Sciatic nerve (tissue), 2 donors: ENCODE measurements at regions not wholly inside any gene's neighbourhood (a gene's known extent, or its start where the extent isn't known, plus 50 kb on each side); places are given as distances from the start of the nearest gene placed in this dataset.

Experiments used
- ATAC-seq: fragments of 200-7000 bp; cut with Tn5 transposase; one replicate; pipeline ENCODE4 v1.9.1; 2020; ENCODE audit warnings: mild to moderate bottlenecking, moderate library complexity
- DNase-seq: peaks from one replicate; pipeline ENCODE4 v3.0.0-alpha.2; 2020; ENCODE audit warnings: low spot score
- intact Hi-C: fragments of 100-400 bp; cut with DNase I; formaldehyde crosslinking; loops from one replicate; pipeline ENCODE4 v1.14.2; 2022
- donor health status: DM: no; HTN: no; CAD: no.
- donor health status: DM: no; HTN: no; CAD: no.

DNA sequence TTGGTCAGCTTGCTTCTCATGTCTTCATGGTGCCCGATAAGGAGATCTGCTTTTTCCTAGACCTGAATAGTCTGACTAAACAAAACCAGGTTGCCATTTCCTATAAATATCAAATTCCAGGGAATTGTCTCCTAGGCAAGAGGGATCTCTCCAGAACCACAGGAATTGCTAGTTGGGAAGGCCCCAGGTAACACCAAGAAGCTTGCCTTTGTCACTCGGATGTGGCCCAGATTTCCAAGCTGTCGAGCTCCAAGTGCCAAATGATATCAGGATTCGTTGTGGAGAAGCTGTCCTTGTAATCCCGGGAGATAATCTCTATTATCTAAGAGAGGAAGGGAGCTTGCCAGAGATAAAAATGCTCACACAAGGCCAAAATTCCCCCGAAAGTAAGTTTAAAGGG, 1288.5 kb upstream of the AUTS2 start:
- intact Hi-C loops = loop anchor here (10.0 kb wide), 1 partner anchor 1615 kb away; no protein-coding TSS in a partner anchor
- DNase-seq (no peak), ATAC-seq (no peak)

GRCh38 chr7:68311958-68312357, 1286.3 kb upstream of the AUTS2 start:
- ATAC-seq (no peak), DNase-seq (no peak)
- intact Hi-C loops = loop anchor here (10.0 kb wide), 1 partner anchor 1613 kb away; no protein-coding TSS in a partner anchor

DNA sequence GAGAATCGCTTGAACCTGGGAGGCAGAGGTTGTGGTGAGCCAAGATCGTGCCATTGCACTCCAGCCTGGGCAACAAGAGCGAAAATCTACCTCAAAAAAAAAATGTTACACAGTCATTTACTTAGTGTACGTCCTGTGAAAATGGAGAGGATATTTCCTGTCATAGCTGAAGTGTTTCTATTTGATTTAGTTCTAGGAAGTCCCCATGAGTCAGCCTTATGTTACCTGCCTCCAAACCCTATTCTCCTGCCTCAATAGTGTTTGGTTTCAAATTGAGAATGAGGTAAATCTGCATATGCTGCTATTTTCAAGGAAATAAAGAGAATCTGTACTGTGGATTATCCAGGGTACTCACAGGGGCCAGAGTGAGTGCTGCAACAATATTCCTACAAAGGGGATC, 1284.5 kb upstream of the AUTS2 start:
- DNase-seq = no peak
- intact Hi-C loops = loop anchor here (10.0 kb wide), 1 partner anchor 1611 kb away; no protein-coding TSS in a partner anchor
- ATAC-seq = no peak

DNA sequence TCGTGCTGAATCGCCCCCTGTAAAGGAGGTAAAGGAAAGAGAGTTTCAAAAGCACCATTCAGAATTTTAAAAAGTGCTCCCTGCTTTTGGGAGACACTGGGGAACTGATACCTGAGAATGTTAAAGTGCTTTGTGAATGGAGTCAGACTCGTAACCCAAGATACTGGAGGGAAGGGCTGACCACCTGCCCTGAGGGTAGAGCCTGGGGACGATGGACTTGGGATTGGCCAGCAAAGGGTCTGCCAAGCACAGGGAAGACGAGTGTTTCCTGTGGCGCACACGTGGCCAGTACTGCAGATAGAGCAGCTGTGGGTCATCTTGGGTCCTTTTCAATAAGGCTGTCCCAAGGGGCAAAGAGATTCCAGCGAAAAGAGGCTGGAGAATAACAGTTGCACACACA, 1284.1 kb upstream of the AUTS2 start:
- ATAC-seq = no peak
- intact Hi-C loops = loop anchor here (10.0 kb wide), 1 partner anchor 1611 kb away; no protein-coding TSS in a partner anchor

DNA sequence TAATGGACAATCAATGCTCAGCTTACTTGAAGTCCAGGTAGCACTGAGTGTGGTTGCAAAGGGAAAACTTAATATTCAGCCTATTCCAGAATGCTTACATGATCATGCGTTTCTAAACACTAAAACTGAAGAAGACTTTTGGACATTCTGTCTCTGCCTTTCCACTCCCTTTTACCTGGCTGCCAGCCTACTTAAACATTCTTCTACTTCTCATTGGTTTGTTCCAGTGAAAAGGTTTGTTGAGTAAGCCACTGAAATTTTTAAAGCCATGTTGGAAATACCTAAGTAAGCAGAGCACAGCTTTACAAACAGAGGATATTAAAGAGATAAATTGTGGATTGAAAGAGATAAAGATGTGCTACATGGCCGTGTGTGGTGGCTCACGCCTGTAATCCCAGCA, 1280.8 kb upstream of the AUTS2 start:
- DNase-seq = no peak
- ATAC-seq = no peak
- intact Hi-C loops = loop anchor here (10.0 kb wide), 1 partner anchor 1607 kb away; no protein-coding TSS in a partner anchor

More for the DNA sequence above, 1284.1 kb upstream of the AUTS2 start:
- no peak for DNase-seq

DNA sequence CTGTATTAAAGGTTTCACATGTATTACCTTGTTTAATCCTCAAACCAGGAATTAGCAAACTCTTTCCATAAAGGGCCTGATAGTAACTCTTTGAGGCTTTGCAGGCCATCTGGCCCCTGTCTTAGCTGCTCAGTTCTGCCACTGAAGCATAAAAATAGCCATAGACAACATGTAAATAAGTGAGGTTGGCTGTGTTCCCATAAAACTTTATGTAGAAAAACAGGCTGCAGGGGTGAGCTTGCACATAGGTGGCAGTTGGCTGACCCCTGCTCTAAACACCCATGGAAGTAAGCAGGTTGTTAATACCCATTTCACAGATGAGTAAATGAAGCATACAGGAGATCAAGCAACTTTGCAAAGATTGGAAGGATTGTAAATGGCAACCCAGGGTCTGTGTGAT, 1279.2 kb upstream of the AUTS2 start:
- DNase-seq (no peak), ATAC-seq (no peak)
- intact Hi-C loops = loop anchor here (10.0 kb wide), 1 partner anchor 1606 kb away; no protein-coding TSS in a partner anchor

GRCh38 chr7:68321076-68321639, 1277.1 kb upstream of the AUTS2 start:
- DNase-seq (peak; percentile 60), ATAC-seq (peak; percentile 89)

DNA sequence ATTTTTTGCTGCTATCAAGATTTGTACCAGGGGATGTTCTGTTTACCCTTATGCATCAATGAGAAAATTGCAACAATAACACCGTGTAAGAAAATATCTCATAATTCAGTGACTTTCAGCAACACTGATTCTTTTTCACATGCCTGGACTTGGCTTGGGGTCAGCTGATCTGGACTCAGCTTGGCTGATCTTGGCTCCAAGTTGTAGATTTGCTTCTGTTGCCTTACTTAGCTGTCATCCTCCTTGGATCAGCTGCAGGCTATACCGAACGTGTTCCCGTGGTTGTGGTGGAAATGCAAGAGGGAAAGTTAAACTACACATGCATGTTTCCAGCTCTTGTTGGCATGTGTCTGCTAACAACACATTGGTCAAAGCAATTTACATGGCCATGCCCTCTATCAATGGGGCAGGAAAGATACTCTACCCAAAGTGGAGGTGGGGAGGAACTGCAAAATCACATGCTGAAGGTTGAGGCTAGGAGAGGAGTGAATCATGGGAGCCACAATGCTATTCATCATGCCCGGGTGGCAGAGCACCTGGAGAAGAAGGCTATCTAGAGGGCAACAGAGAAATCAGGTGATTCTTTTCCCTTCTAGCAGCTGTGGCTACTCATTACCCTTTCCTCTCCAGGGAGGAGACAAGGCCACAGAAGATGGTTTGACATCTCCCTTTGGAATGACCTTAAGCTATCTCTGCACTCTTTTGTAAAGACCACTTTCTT, 1276.3 kb upstream of the AUTS2 start:
- DNase-seq = peak; percentile 57
- intact Hi-C loops = no loop called here
- ATAC-seq = peak; percentile 86

More at GRCh38 chr7:68321076-68321639, 1277.1 kb upstream of the AUTS2 start:
- intact Hi-C loops = no loop called here

- intact Hi-C loops = no loop called here
Observed at GRCh38 chr7:68324621-68325020, 1273.7 kb upstream of the AUTS2 start.

DNA sequence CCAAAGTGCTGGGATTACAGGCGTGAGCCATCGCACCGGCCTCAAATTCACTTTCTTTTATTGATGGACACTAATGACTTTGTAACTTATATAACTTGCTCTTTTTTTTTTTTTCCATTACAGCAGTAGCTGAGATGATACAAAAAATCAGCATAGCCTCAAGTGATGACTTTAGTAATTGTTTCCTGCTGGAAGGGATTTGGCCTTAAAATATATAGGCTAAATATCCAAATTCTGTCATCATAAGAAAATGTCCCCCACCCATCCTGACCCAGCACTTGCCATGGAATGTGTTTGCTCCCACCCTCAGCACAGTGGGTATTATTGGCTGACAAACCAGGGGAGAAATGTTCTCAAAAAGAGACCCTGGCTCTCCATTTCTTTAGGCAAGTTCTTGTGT, 1264.1 kb upstream of the AUTS2 start:
- ATAC-seq = no peak
- intact Hi-C loops = no loop called here
- no peak for DNase-seq

More at GRCh38 chr7:68324621-68325020, 1273.7 kb upstream of the AUTS2 start:
- no peak for DNase-seq
- no peak for ATAC-seq

- no peak for ATAC-seq
Observed at GRCh38 chr7:68334636-68335272, 1263.5 kb upstream of the AUTS2 start.

DNA sequence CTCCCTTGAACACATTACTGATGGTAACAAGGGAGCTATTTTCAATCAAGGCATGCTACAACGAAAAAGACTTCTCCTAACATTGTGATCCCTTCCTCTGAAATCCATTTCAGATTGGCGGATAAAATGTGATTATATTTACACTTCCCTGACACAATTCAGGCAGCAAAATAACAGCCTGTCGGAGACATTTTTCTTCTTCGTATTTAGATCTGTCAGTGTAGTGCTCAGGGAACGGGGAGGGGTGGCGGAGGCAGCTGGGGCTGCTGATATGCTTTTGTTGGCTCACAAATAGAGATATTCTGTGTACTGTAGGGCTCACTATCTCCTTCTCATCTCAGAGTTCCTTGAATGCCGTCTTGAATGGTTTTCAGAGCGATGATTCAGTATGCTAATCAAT, 1261.7 kb upstream of the AUTS2 start:
- intact Hi-C loops = no loop called here
- ATAC-seq (no peak), DNase-seq (no peak)

More at GRCh38 chr7:68334636-68335272, 1263.5 kb upstream of the AUTS2 start:
- no peak for DNase-seq
- intact Hi-C loops = no loop called here

GRCh38 chr7:68348401-68348800, 1249.9 kb upstream of the AUTS2 start:
- no peak for ATAC-seq
- no peak for DNase-seq
- intact Hi-C loops = no loop called here

DNA sequence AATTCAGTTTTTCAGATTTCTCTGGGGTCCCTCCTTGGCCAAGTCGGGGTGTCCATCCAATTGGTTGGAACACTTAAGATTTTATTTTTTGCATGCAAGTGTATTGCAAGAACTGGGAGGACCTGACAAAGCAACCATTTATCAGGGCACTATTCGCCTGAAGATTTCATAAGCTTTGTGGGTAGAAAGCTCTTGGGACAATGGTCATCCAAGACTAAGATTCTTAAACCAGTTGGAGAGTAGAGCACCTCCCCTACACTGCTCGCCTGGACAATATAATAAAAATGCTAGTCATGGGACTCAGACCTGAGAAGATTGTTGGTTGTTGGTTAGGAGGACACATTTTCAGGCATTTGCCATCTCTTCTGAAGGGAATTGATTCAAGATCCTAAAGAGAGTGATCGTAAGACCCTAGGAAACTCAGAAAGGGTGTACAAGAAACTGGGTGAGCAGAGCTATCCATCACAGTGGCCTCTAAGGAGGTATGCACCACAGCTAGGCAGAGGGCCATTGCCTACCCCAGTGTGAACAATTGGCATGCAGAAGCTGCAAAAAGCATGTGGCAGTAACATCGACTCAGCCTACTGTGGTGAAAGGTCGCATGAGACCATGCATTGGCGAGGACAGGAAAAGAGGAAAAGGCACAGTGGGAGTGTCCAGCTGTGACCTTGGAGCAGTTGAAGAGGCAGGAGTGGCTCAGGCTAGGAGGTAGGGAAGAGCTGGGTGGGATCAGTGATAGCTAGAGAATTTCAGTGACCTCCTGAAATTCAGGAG, 1235.3 kb upstream of the AUTS2 start:
- DNase-seq (no peak), ATAC-seq (peak; percentile 90)
- intact Hi-C loops = no loop called here

GRCh38 chr7:68364886-68365625, 1233.2 kb upstream of the AUTS2 start:
- DNase-seq (no peak), ATAC-seq (no peak)
- intact Hi-C loops = no loop called here

GRCh38 chr7:68371985-68372384, 1226.3 kb upstream of the AUTS2 start:
- intact Hi-C loops = no loop called here
- DNase-seq = no peak
- ATAC-seq = no peak

- ATAC-seq = no peak
- intact Hi-C loops = no loop called here
Observed at GRCh38 chr7:68376131-68376661, 1222.1 kb upstream of the AUTS2 start.

GRCh38 chr7:68381731-68382130, 1216.5 kb upstream of the AUTS2 start:
- intact Hi-C loops = no loop called here
- no peak for DNase-seq
- no peak for ATAC-seq

More at GRCh38 chr7:68376131-68376661, 1222.1 kb upstream of the AUTS2 start:
- DNase-seq = no peak
